Kidney (tissue), 13 donors: ENCODE measurements at regions not wholly inside any gene's neighbourhood (a gene's known extent, or its start where the extent isn't known, plus 50 kb on each side); places are given as distances from the start of the nearest gene placed in this dataset.

Source experiments
- DNase-seq, 5 donors: peaks; one replicate each; pipeline ENCODE4 v3.0.0-alpha.2; 2013 to 2020
- FAIRE-seq: peaks from 2 replicates; lab custom pipeline; 2012; peaks lifted over from hg19 to GRCh38; lab: Jason Lieb, UNC
- H3K27ac ChIP-seq, 2 donors: one replicate each; pipeline ENCODE4 v1.7.0; 2013; ENCODE audit warnings: low read depth in 2 of 2, low read length in 2 of 2, inconsistent platforms in 1 of 2
- H3K27me3 ChIP-seq: one replicate; pipeline ENCODE4 v1.7.1; 2013; ENCODE audit warnings: low read length, inconsistent platforms; ENCODE audit not compliant: control insufficient read depth, insufficient read depth
- H3K36me3 ChIP-seq, 3 donors: one replicate each; pipeline versions ENCODE4 v1.7.0 to v1.7.1; 2013; ENCODE audit warnings: low read length in 3 of 3, control low read depth in 1 of 3, inconsistent platforms in 1 of 3; ENCODE audit not compliant: insufficient read depth in 3 of 3, control insufficient read depth in 2 of 3
- H3K4me1 ChIP-seq, 3 donors: one replicate each; pipeline versions ENCODE4 v1.7.0 to v1.7.1; 2013; ENCODE audit warnings: low read length in 3 of 3, inconsistent platforms in 1 of 3, low read depth in 1 of 3; ENCODE audit not compliant: control insufficient read depth in 2 of 3, insufficient read depth in 2 of 3
- H3K4me3 ChIP-seq, 3 donors: one replicate each; pipeline versions ENCODE4 v1.7.0 to v1.8.1; 2013; ENCODE audit warnings: low read length in 3 of 3, control low read depth in 1 of 3, inconsistent platforms in 1 of 3
- H3K9ac ChIP-seq, 3 donors: one replicate each; pipeline versions ENCODE4 v1.7.0 to v1.7.1; 2013; ENCODE audit warnings: low read length in 3 of 3, control low read depth in 1 of 3, inconsistent platforms in 1 of 3
- H3K9me3 ChIP-seq, 3 donors: one replicate each; pipeline versions ENCODE4 v1.7.0 to v1.7.1; 2013; ENCODE audit warnings: low read length in 3 of 3, control low read depth in 1 of 3, inconsistent platforms in 1 of 3; ENCODE audit not compliant: control insufficient read depth in 2 of 3, insufficient read depth in 1 of 3
- CTCF ChIP-seq: IDR thresholded peaks from 3 replicates; pipeline ENCODE4 v1.5.1; 2012; ENCODE audit warnings: mild to moderate bottlenecking, moderate library complexity, borderline replicate concordance; ENCODE audit not compliant: insufficient read depth; ENCODE audit errors: extremely low read depth
- intact Hi-C: fragments of 100-400 bp; cut with DNase I; formaldehyde crosslinking; loops from one replicate; pipeline ENCODE4 v1.11.1; 2022
- donor health status: control.
- donor health status: control.
- donor health status: control.
- donor health status: control.
- donor health status: control.
- donor health status: DM: yes; HTN: yes; CAD: no.
- donor health status: Normal renal cell carcinoma (clear cell type).

GRCh38 chr5:168039566-168040248 is 251.7 kb upstream of the WWC1 start:
- Histone ChIP-seq H3K9me3 (no peaks in the 10 kb centered on the region), H3K9ac (no peak overlapping the region), H3K4me1 (no peaks in the 10 kb centered on the region), H3K27ac (no peak overlapping the region), H3K4me3 (no peak overlapping the region), H3K36me3 (no peaks in the 10 kb centered on the region), H3K27me3 (no peaks in the 10 kb centered on the region)
- TF ChIP-seq CTCF: no peak
- intact Hi-C loops: no loop called here
- DNase-seq: no peak
- no peak for FAIRE-seq

- no peak for TF ChIP-seq CTCF
- intact Hi-C loops: no loop called here
- Histone ChIP-seq H3K36me3 (no peaks in the 10 kb centered on the region), H3K4me1 (no peaks in the 10 kb centered on the region), H3K9ac (no peak overlapping the region), H3K27me3 (no peaks in the 10 kb centered on the region), H3K9me3 (no peaks in the 10 kb centered on the region), H3K4me3 (no peak overlapping the region), H3K27ac (no peak overlapping the region)
- FAIRE-seq (no peak), DNase-seq (no peak)
Measured at GRCh38 chr5:168041583-168041982, 249.9 kb upstream of the WWC1 start.

GRCh38 chr5:168042284-168043068 is 249.0 kb upstream of the WWC1 start:
- Histone ChIP-seq H3K4me1 (no peaks in the 10 kb centered on the region), H3K36me3 (no peaks in the 10 kb centered on the region), H3K9ac (no peak overlapping the region), H3K27ac (no peak overlapping the region), H3K9me3 (no peaks in the 10 kb centered on the region), H3K4me3 (no peak overlapping the region), H3K27me3 (no peaks in the 10 kb centered on the region)
- no peak for TF ChIP-seq CTCF
- FAIRE-seq (no peak), DNase-seq (peak in 3 of 5 donors; percentile 50 to 80 (median 65))
- intact Hi-C loops: no loop called here
